B cell (primary cell): ENCODE measurements at regions not wholly inside any gene's neighbourhood (a gene's known extent, or its start where the extent isn't known, plus 50 kb on each side); places are given as distances from the start of the nearest gene placed in this dataset.

ENCODE experiments used
- ATAC-seq: fragments of 200-7000 bp; cut with Tn5 transposase; one replicate; pipeline ENCODE4 v1.10.0; 2021; ENCODE audit warnings: low read depth, mild to moderate bottlenecking, moderate number of reproducible peaks, moderate library complexity
- CTCF ChIA-PET: fragments of 350-600 bp; sonication (Branson Sonifier 250); formaldehyde crosslinking; loops from one replicate; lab custom pipeline; 2021; ENCODE audit warnings: antibody characterized with exemption, inconsistent platforms; lab: Charles Lee
- POLR2A ChIA-PET: fragments of 350-600 bp; sonication (Branson Sonifier 250); formaldehyde crosslinking; loops from one replicate; lab custom pipeline; 2021; ENCODE audit warnings: antibody characterized with exemption; lab: Charles Lee
- DNase-seq: peaks from one replicate; pipeline ENCODE4 v3.0.0; 2013
- H2AFZ ChIP-seq: 2 replicates; pipeline ENCODE4 v1.6.1; 2012; ENCODE audit warnings: mild to moderate bottlenecking, low read depth, low read length; ENCODE audit not compliant: insufficient read depth, poor library complexity, severe bottlenecking
- H3K27ac ChIP-seq, 2 donors: 1 replicate in 1 of 2; 2 replicates in 1 of 2; pipeline ENCODE4 v1.5.1; 2012 to 2013; ENCODE audit warnings: low read length in 2 of 2, mild to moderate bottlenecking in 2 of 2, moderate library complexity in 1 of 2
- H3K27me3 ChIP-seq, 4 experiments: fragments of 200-600 bp in 1 of 4; sonication (generic) in 1 of 4; replicated peaks in 1 of 4; 1 replicate in 2 of 4; 2 replicates in 2 of 4; pipeline versions ENCODE4 v1.6.1 to v1.7.0; 2013 to 2016; ENCODE audit warnings: low read length in 3 of 4, mild to moderate bottlenecking in 2 of 4, mixed read lengths in 1 of 4, moderate library complexity in 1 of 4; ENCODE audit not compliant: insufficient read depth in 4 of 4, control insufficient read depth in 3 of 4; ENCODE audit errors: control extremely low read depth in 1 of 4
- H3K36me3 ChIP-seq, 2 experiments: replicated peaks in 1 of 2; 1 replicate in 1 of 2; 2 replicates in 1 of 2; pipeline versions ENCODE4 v1.6.1 to v1.7.1; 2013; ENCODE audit warnings: low read length in 1 of 2; ENCODE audit not compliant: insufficient read depth in 2 of 2, control insufficient read depth in 1 of 2; ENCODE audit errors: control extremely low read depth in 1 of 2, extremely low read depth in 1 of 2
- H3K4me1 ChIP-seq, 2 donors: fragments of 200-600 bp in 1 of 2; sonication (generic) in 1 of 2; 1 replicate in 1 of 2; 2 replicates in 1 of 2; pipeline versions ENCODE4 v1.5.1 to v1.6.1; 2013 to 2017; ENCODE audit warnings: low read length in 2 of 2; ENCODE audit not compliant: control insufficient read depth in 2 of 2, insufficient read depth in 2 of 2
- H3K4me2 ChIP-seq: replicated peaks from 2 replicates; pipeline ENCODE3; 2012; ENCODE audit warnings: mild to moderate bottlenecking, low read depth, low read length; ENCODE audit not compliant: poor library complexity, severe bottlenecking
- H3K4me3 ChIP-seq, 5 experiments: fragments of 200-600 bp in 1 of 5; sonication (generic) in 1 of 5; 1 replicate in 3 of 5; 2 replicates in 2 of 5; pipeline versions ENCODE4 v1.5.1 to v1.7.0; 2011 to 2016; ENCODE audit warnings: low read length in 4 of 5, mild to moderate bottlenecking in 4 of 5, low read depth in 2 of 5, control low read depth in 1 of 5, moderate library complexity in 1 of 5; ENCODE audit not compliant: insufficient read depth in 1 of 5; ENCODE audit errors: control extremely low read depth in 1 of 5, extremely low read depth in 1 of 5
- H3K79me2 ChIP-seq: fragments of 200-600 bp; sonication (generic); one replicate; pipeline ENCODE4 v1.6.0; 2016; ENCODE audit warnings: low read length; ENCODE audit not compliant: control insufficient read depth, insufficient read depth
- H3K9ac ChIP-seq: fragments of 200-600 bp; sonication (generic); 2 replicates; pipeline ENCODE4 v1.6.1; 2017; ENCODE audit warnings: mild to moderate bottlenecking, low read length, moderate library complexity
- H3K9me3 ChIP-seq, 3 donors: one replicate each; pipeline versions ENCODE4 v1.6.1 to v1.7.1; 2013; ENCODE audit warnings: low read length in 2 of 3; ENCODE audit not compliant: control insufficient read depth in 2 of 3, insufficient read depth in 1 of 3; ENCODE audit errors: control extremely low read depth in 1 of 3
- H4K20me1 ChIP-seq: 2 replicates; pipeline ENCODE4 v1.6.0; 2012; ENCODE audit warnings: mild to moderate bottlenecking, low read length; ENCODE audit not compliant: insufficient read depth, control insufficient read depth, poor library complexity, severe bottlenecking
- H3K27ac Mint-ChIP-seq: one replicate; pipeline ENCODE4 v1.8.0; 2021; ENCODE audit warnings: mixed read lengths
- H3K27me3 Mint-ChIP-seq: one replicate; pipeline ENCODE4 v1.8.0; 2021; ENCODE audit warnings: mixed read lengths
- H3K4me1 Mint-ChIP-seq: one replicate; pipeline ENCODE4 v1.8.0; 2021; ENCODE audit warnings: mixed read lengths
- H3K4me3 Mint-ChIP-seq: one replicate; pipeline ENCODE4 v1.8.0; 2021; ENCODE audit warnings: mixed read lengths
- H3K9me3 Mint-ChIP-seq: one replicate; pipeline ENCODE4 v1.8.0; 2022; ENCODE audit warnings: mixed read lengths; ENCODE audit not compliant: insufficient read depth
- CTCF ChIP-seq: fragments of 200-600 bp; IDR thresholded peaks from one replicate; pipeline ENCODE4 v1.8.0; 2022; ENCODE audit warnings: antibody characterized with exemption, mild to moderate bottlenecking
- EZH2 ChIP-seq: IDR thresholded peaks from 2 replicates; pipeline ENCODE4 v1.6.1; 2012; ENCODE audit warnings: borderline replicate concordance, low read depth, mild to moderate bottlenecking, moderate library complexity, low read length; ENCODE audit not compliant: insufficient read depth, poor library complexity, severe bottlenecking
- WGBS: methylation state at CpG from one replicate; pipeline ENCODE4 v1.1.5; 2013; ENCODE audit warnings: missing lambda C conversion rate; ENCODE audit not compliant: insufficient coverage; 5-methylcytosine and 5-hydroxymethylcytosine counted together
- intact Hi-C: fragments of 100-400 bp; cut with micrococcal nuclease; formaldehyde crosslinking; loops from one replicate; pipeline ENCODE4 v1.10.0; 2022

GRCh38 chr4:177118596-177118995, 191.1 kb upstream of the NEIL3 start:
- Mint-ChIP-seq H3K4me3 (no peak overlapping the region), H3K4me1 (no peaks in the 10 kb centered on the region), H3K9me3 (peaks cover 6% of the 10 kb centered on the region), H3K27me3 (no peaks in the 10 kb centered on the region), H3K27ac (no peak overlapping the region)
- Histone ChIP-seq H2AFZ (no peak overlapping the region), H3K4me3 (no peak overlapping the region), H3K36me3 (no peaks in the 10 kb centered on the region), H3K4me1 (no peaks in the 10 kb centered on the region), H3K79me2 (no peaks in the 10 kb centered on the region), H4K20me1 (no peaks in the 10 kb centered on the region), H3K27me3 (no peaks in the 10 kb centered on the region), H3K9me3 (no peaks in the 10 kb centered on the region), H3K27ac (no peak overlapping the region), H3K9ac (no peak overlapping the region), H3K4me2 (no peak overlapping the region)
- no peak for ATAC-seq
- no peak for DNase-seq
- ChIA-PET CTCF (no interaction called here), POLR2A (no interaction called here)
- intact Hi-C loops, result no loop called here
- TF ChIP-seq CTCF, result no peak

GRCh38 chr4:177119021-177119471, 190.6 kb upstream of the NEIL3 start:
- POLR2A ChIA-PET, result no interaction called here
- Histone ChIP-seq H3K27ac (no peak overlapping the region), H4K20me1 (no peaks in the 10 kb centered on the region), H3K4me1 (no peaks in the 10 kb centered on the region), H3K9ac (no peak overlapping the region), H3K79me2 (no peaks in the 10 kb centered on the region), H3K27me3 (no peaks in the 10 kb centered on the region), H3K9me3 (no peaks in the 10 kb centered on the region), H3K36me3 (no peaks in the 10 kb centered on the region), H3K4me2 (no peak overlapping the region), H2AFZ (no peak overlapping the region), H3K4me3 (no peak overlapping the region)
- CTCF ChIA-PET, result no interaction called here
- Mint-ChIP-seq H3K4me3 (no peak overlapping the region), H3K27ac (no peak overlapping the region), H3K27me3 (no peaks in the 10 kb centered on the region), H3K9me3 (peaks cover 6% of the 10 kb centered on the region), H3K4me1 (no peaks in the 10 kb centered on the region)
- intact Hi-C loops, result no loop called here
- DNase-seq, result no peak
- ATAC-seq, result no peak
- TF ChIP-seq EZH2 (no peak), CTCF (no peak)
- whole genome bisulfite sequencing, result no CpG with 5 or more reads among the region's 1 CpG
